ENCODE measurements at regions not wholly inside any gene's neighbourhood (a gene's known extent, or its start where the extent isn't known, plus 50 kb on each side); places are given as distances from the start of the nearest gene placed in this dataset.

GRCh38 chr13:105541565-105541964, 993.9 kb downstream of the EFNB2 start:
- no peak overlapping the region for H3K4me2 ChIP-seq (ENCODE audit: insufficient read depth, low read length)
- no peaks in the 10 kb centered on the region for H3K4me1 ChIP-seq (ENCODE audit: insufficient read depth, low read length)
- no peaks in the 10 kb centered on the region for H3K36me3 ChIP-seq (ENCODE audit: insufficient read depth, low read length)
- H3K79me2 ChIP-seq (ENCODE audit: insufficient read depth, low read length) = no peaks in the 10 kb centered on the region
- H2AFZ ChIP-seq (ENCODE audit: low read length) = no peak overlapping the region
- no peaks in the 10 kb centered on the region for H4K20me1 ChIP-seq (ENCODE audit: insufficient read depth, low read length)
- H3K9me3 ChIP-seq (ENCODE audit: low read depth, low read length) = no peaks in the 10 kb centered on the region
- no peaks in the 10 kb centered on the region for H3K27me3 ChIP-seq (ENCODE audit: insufficient read depth, low read length)
- H3K4me3 ChIP-seq (ENCODE audit: insufficient read depth, low read length) = no peak overlapping the region
- H3K27ac ChIP-seq (ENCODE audit: low read depth, low read length) = no peak overlapping the region
- TF ChIP-seq, protein P1, sequence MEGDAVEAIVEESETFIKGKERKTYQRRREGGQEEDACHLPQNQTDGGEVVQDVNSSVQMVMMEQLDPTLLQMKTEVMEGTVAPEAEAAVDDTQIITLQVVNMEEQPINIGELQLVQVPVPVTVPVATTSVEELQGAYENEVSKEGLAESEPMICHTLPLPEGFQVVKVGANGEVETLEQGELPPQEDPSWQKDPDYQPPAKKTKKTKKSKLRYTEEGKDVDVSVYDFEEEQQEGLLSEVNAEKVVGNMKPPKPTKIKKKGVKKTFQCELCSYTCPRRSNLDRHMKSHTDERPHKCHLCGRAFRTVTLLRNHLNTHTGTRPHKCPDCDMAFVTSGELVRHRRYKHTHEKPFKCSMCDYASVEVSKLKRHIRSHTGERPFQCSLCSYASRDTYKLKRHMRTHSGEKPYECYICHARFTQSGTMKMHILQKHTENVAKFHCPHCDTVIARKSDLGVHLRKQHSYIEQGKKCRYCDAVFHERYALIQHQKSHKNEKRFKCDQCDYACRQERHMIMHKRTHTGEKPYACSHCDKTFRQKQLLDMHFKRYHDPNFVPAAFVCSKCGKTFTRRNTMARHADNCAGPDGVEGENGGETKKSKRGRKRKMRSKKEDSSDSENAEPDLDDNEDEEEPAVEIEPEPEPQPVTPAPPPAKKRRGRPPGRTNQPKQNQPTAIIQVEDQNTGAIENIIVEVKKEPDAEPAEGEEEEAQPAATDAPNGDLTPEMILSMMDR (IDR thresholded peaks at IDR 0.05; ENCODE audit: extremely low read depth, low read depth, low read length) = no peak
- no peak for DNase-seq (ENCODE audit: insufficient read length, low spot score, missing footprints)

GRCh38 chr13:105538346-105538745, 997.1 kb downstream of the EFNB2 start:
- DNase-seq (ENCODE audit: insufficient read length, low spot score, missing footprints) = no peak
- H3K9me3 ChIP-seq (ENCODE audit: low read depth, low read length) = no peaks in the 10 kb centered on the region

DNA sequence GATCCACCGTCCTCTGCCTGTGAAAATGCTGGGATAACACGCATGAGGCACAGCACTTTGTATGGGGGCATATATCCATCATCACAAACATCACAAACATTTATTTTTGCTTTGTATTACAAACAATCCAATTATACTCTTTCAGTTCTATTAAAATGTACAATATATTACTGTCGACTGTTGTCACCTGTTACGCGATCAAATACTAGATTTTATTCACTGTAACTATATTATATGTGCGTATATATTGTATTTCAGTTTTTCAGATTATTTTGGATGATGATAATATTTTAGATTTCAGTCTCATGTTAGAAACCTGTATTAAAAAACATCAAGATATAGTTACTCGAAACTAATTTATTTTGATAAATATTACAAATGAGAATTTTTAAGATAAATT, 998.3 kb downstream of the EFNB2 start:
- Histone ChIP-seq H3K79me2 (ENCODE audit: insufficient read depth, low read length) (no peaks in the 10 kb centered on the region), H3K4me1 (ENCODE audit: insufficient read depth, low read length) (no peaks in the 10 kb centered on the region), H3K4me3 (ENCODE audit: insufficient read depth, low read length) (no peak overlapping the region), H4K20me1 (ENCODE audit: insufficient read depth, low read length) (no peaks in the 10 kb centered on the region), H2AFZ (ENCODE audit: low read length) (no peak overlapping the region), H3K27me3 (ENCODE audit: insufficient read depth, low read length) (no peaks in the 10 kb centered on the region), H3K27ac (ENCODE audit: low read depth, low read length) (no peak overlapping the region), H3K9me3 (ENCODE audit: low read depth, low read length) (no peaks in the 10 kb centered on the region), H3K36me3 (ENCODE audit: insufficient read depth, low read length) (no peaks in the 10 kb centered on the region), H3K4me2 (ENCODE audit: insufficient read depth, low read length) (no peak overlapping the region)
- DNase-seq (ENCODE audit: insufficient read length, low spot score, missing footprints) = no peak
- TF ChIP-seq, protein P1 (IDR thresholded peaks at IDR 0.05; ENCODE audit: extremely low read depth, low read depth, low read length) = no peak

More at GRCh38 chr13:105538346-105538745, 997.1 kb downstream of the EFNB2 start:
- Histone ChIP-seq H2AFZ (ENCODE audit: low read length) (no peak overlapping the region), H3K36me3 (ENCODE audit: insufficient read depth, low read length) (no peaks in the 10 kb centered on the region), H3K27me3 (ENCODE audit: insufficient read depth, low read length) (no peaks in the 10 kb centered on the region), H3K27ac (ENCODE audit: low read depth, low read length) (no peak overlapping the region), H3K79me2 (ENCODE audit: insufficient read depth, low read length) (no peaks in the 10 kb centered on the region), H4K20me1 (ENCODE audit: insufficient read depth, low read length) (no peaks in the 10 kb centered on the region), H3K4me3 (ENCODE audit: insufficient read depth, low read length) (no peak overlapping the region), H3K4me1 (ENCODE audit: insufficient read depth, low read length) (no peaks in the 10 kb centered on the region), H3K4me2 (ENCODE audit: insufficient read depth, low read length) (no peak overlapping the region)
- TF ChIP-seq, protein P1 (IDR thresholded peaks at IDR 0.05; ENCODE audit: extremely low read depth, low read depth, low read length) = no peak

- Histone ChIP-seq H3K27me3 (ENCODE audit: insufficient read depth, low read length) (no peaks in the 10 kb centered on the region), H3K4me3 (ENCODE audit: insufficient read depth, low read length) (no peak overlapping the region), H4K20me1 (ENCODE audit: insufficient read depth, low read length) (no peaks in the 10 kb centered on the region), H3K9me3 (ENCODE audit: low read depth, low read length) (no peaks in the 10 kb centered on the region), H3K27ac (ENCODE audit: low read depth, low read length) (no peak overlapping the region), H3K36me3 (ENCODE audit: insufficient read depth, low read length) (no peaks in the 10 kb centered on the region), H3K79me2 (ENCODE audit: insufficient read depth, low read length) (no peaks in the 10 kb centered on the region), H3K4me2 (ENCODE audit: insufficient read depth, low read length) (no peak overlapping the region), H3K4me1 (ENCODE audit: insufficient read depth, low read length) (no peaks in the 10 kb centered on the region), H2AFZ (ENCODE audit: low read length) (no peak overlapping the region)
- TF ChIP-seq, protein P1 (IDR thresholded peaks at IDR 0.05; ENCODE audit: extremely low read depth, low read depth, low read length) = no peak
- no peak for DNase-seq (ENCODE audit: insufficient read length, low spot score, missing footprints)
Measured at GRCh38 chr13:105530468-105530867, 1005.0 kb downstream of the EFNB2 start.

Measured in osteoblast (primary cell).